ENCODE measurements at regions not wholly inside any gene's neighbourhood (a gene's known extent, or its start where the extent isn't known, plus 50 kb on each side); places are given as distances from the start of the nearest gene placed in this dataset.
A peak's percentile ranks its signal among the peaks of the same experiment; 100 is the strongest.

DNA sequence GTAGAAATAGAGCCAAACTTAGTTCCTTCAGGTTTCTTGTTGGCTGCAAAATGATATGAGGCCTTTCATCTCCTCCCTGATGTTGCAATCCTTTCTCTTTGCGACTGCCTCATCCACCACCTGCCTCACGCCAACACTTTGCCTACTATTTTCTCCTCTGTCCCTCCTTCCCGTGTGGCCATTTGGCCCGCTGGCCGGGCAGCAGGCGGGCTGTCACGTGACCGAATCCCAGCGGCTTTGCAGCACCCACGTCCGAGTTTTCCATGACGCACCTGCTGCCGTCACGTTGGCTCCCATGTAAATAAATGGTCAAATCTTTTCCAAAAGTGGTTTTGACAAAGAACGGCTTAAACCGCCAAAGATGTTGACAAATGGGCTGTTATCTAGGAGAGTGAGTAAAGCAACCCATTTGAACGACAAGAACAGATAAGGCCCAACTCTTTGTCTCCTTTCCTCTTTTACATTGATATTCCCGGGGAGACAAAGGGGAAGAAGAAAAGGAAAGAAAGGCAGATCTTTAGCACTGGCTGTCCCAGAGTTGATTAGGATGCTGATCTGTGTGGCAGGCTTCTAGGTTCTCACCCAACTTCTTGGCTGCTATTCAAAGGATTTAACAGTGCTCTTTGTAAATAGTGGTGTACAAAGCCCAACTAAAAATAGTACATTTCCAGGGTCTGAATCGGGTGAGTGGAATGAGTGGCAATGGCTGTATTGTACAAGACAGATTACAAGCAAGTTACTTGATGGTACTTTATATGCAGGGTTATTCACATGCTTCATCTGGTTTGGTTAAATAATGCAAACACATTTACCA, 174.2 kb upstream of the JADE1 start (continued):
- TF ChIP-seq, protein P1, sequence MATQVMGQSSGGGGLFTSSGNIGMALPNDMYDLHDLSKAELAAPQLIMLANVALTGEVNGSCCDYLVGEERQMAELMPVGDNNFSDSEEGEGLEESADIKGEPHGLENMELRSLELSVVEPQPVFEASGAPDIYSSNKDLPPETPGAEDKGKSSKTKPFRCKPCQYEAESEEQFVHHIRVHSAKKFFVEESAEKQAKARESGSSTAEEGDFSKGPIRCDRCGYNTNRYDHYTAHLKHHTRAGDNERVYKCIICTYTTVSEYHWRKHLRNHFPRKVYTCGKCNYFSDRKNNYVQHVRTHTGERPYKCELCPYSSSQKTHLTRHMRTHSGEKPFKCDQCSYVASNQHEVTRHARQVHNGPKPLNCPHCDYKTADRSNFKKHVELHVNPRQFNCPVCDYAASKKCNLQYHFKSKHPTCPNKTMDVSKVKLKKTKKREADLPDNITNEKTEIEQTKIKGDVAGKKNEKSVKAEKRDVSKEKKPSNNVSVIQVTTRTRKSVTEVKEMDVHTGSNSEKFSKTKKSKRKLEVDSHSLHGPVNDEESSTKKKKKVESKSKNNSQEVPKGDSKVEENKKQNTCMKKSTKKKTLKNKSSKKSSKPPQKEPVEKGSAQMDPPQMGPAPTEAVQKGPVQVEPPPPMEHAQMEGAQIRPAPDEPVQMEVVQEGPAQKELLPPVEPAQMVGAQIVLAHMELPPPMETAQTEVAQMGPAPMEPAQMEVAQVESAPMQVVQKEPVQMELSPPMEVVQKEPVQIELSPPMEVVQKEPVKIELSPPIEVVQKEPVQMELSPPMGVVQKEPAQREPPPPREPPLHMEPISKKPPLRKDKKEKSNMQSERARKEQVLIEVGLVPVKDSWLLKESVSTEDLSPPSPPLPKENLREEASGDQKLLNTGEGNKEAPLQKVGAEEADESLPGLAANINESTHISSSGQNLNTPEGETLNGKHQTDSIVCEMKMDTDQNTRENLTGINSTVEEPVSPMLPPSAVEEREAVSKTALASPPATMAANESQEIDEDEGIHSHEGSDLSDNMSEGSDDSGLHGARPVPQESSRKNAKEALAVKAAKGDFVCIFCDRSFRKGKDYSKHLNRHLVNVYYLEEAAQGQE (IDR thresholded peaks at IDR 0.05; ENCODE audit: borderline replicate concordance), result peak; percentile 75
- TF ChIP-seq, protein P1 (CRISPR knock-in tag; IDR thresholded peaks at IDR 0.05; ENCODE audit: low read depth), result no peak
- TF ChIP-seq ZNF174 (CRISPR knock-in tag; IDR thresholded peaks at IDR 0.05), result no peak
- no peak for TF ChIP-seq NR2F6 (CRISPR knock-in tag; IDR thresholded peaks at IDR 0.05)
- no peak for TF ChIP-seq MIER1 (IDR thresholded peaks at IDR 0.05; ENCODE audit: low read depth)
- TF ChIP-seq NELFE (IDR thresholded peaks at IDR 0.05; ENCODE audit: insufficient read depth, insufficient read length), result no peak
- TF ChIP-seq, protein P2, sequence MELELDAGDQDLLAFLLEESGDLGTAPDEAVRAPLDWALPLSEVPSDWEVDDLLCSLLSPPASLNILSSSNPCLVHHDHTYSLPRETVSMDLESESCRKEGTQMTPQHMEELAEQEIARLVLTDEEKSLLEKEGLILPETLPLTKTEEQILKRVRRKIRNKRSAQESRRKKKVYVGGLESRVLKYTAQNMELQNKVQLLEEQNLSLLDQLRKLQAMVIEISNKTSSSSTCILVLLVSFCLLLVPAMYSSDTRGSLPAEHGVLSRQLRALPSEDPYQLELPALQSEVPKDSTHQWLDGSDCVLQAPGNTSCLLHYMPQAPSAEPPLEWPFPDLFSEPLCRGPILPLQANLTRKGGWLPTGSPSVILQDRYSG (tag; conservative IDR thresholded peaks at IDR 0.05; ENCODE audit: low read depth), result no peak
- TF ChIP-seq CBFB (CRISPR knock-in tag; IDR thresholded peaks at IDR 0.05), result no peak
- TF ChIP-seq MCM7 (IDR thresholded peaks at IDR 0.05), result no peak
- TF ChIP-seq L3MBTL2 (IDR thresholded peaks at IDR 0.05), result peak; percentile 85
- peak; percentile 30; the same call in 1 of the 2 replicates for TF ChIP-seq JUND (IDR thresholded peaks at IDR 0.05; ENCODE audit: borderline replicate concordance, low read depth, low read length)
- TF ChIP-seq JUND (tag; IDR thresholded peaks at IDR 0.05; ENCODE audit: borderline replicate concordance, low read depth, low read length), result peak; percentile 16; the same call in 2 of the 3 replicates
- TF ChIP-seq CEBPB (tag; IDR thresholded peaks at IDR 0.05), result peak; percentile 93
- TF ChIP-seq FOXA3 (CRISPR knock-in tag; conservative IDR thresholded peaks at IDR 0.05 in 1 of 2, IDR thresholded peaks at IDR 0.05 in 1 of 2), result peak; percentile 91 to 95
- TF ChIP-seq ZNF584 (CRISPR knock-in tag; IDR thresholded peaks at IDR 0.05; ENCODE audit: low read depth), result peak; percentile 81
- TF ChIP-seq NR1H2 (CRISPR knock-in tag; IDR thresholded peaks at IDR 0.05), result no peak
- no peak for TF ChIP-seq PHB2 (IDR thresholded peaks at IDR 0.05; ENCODE audit: low read depth)
- no peak for TF ChIP-seq RUNX1 (IDR thresholded peaks at IDR 0.05; ENCODE audit: low read depth)
- TF ChIP-seq CHCHD3 (CRISPR knock-in tag; IDR thresholded peaks at IDR 0.05), result no peak
- TF ChIP-seq NCOR1 (IDR thresholded peaks at IDR 0.05), result peak; percentile 18; the same call in 1 of the 2 replicates
- TF ChIP-seq SMC3 (conservative IDR thresholded peaks at IDR 0.05; ENCODE audit: insufficient read depth, low read depth, low read length), result no peak
- TF ChIP-seq EGR1 (conservative IDR thresholded peaks at IDR 0.05), result no peak; the same call in 1 of the 2 replicates
